ENCODE measurements at regions not wholly inside any gene's neighbourhood (a gene's known extent, or its start where the extent isn't known, plus 50 kb on each side); places are given as distances from the start of the nearest gene placed in this dataset.
A peak's percentile ranks its signal among the peaks of the same experiment; 100 is the strongest.

GRCh38 chr11:115874843-115875242 lies 370.6 kb upstream of the CADM1 start:
- Histone ChIP-seq H3K27me3 (no peaks in the 10 kb centered on the region), H3K4me3 (no peak overlapping the region), H3K36me3 (no peaks in the 10 kb centered on the region), H3K9me3 (no peaks in the 10 kb centered on the region), H3K27ac (no peak overlapping the region), H3K4me1 (no peaks in the 10 kb centered on the region)
- DNase-seq (ENCODE audit: low spot score in 2 of 2): no peak
- TF ChIP-seq POLR2AphosphoS5 (IDR thresholded peaks at IDR 0.05): no peak
- no peak for TF ChIP-seq EP300 (IDR thresholded peaks at IDR 0.05)
- no peak for TF ChIP-seq POLR2A (IDR thresholded peaks at IDR 0.05)
- WGBS: 90% methylated on average over 4 of the region's 4 CpGs

- H3K36me3 ChIP-seq: no peaks in the 10 kb centered on the region
- WGBS: 37% methylated on average over 5 of the region's 5 CpGs
- no peaks in the 10 kb centered on the region for H3K4me1 ChIP-seq
- H3K9me3 ChIP-seq: no peaks in the 10 kb centered on the region
- no peak overlapping the region for H3K27ac ChIP-seq
- no peak overlapping the region for H3K4me3 ChIP-seq
- TF ChIP-seq EP300 (IDR thresholded peaks at IDR 0.05): no peak
- no peak for TF ChIP-seq CTCF (IDR thresholded peaks at IDR 0.05)
- no peak for TF ChIP-seq POLR2A (IDR thresholded peaks at IDR 0.05)
- TF ChIP-seq POLR2AphosphoS5 (IDR thresholded peaks at IDR 0.05): no peak
- H3K27me3 ChIP-seq: no peaks in the 10 kb centered on the region
- no peak for DNase-seq (ENCODE audit: low spot score in 2 of 2)
Observed at GRCh38 chr11:115873813-115874212, 369.6 kb upstream of the CADM1 start.

GRCh38 chr11:115872416-115872815 lies 368.2 kb upstream of the CADM1 start:
- H3K36me3 ChIP-seq: no peaks in the 10 kb centered on the region
- TF ChIP-seq CTCF (IDR thresholded peaks at IDR 0.05): no peak
- no peak for TF ChIP-seq EP300 (IDR thresholded peaks at IDR 0.05)
- TF ChIP-seq POLR2A (IDR thresholded peaks at IDR 0.05): no peak
- no peak for TF ChIP-seq POLR2AphosphoS5 (IDR thresholded peaks at IDR 0.05)
- 59% methylated on average over 5 of the region's 5 CpGs for WGBS
- no peaks in the 10 kb centered on the region for H3K27me3 ChIP-seq
- no peak overlapping the region for H3K4me3 ChIP-seq
- H3K27ac ChIP-seq: no peak overlapping the region
- H3K9me3 ChIP-seq: no peaks in the 10 kb centered on the region
- no peak for DNase-seq (ENCODE audit: low spot score in 2 of 2)
- H3K4me1 ChIP-seq: no peaks in the 10 kb centered on the region

GRCh38 chr11:115871161-115871760 lies 367.0 kb upstream of the CADM1 start:
- Histone ChIP-seq H3K4me1 (no peaks in the 10 kb centered on the region), H3K27me3 (no peaks in the 10 kb centered on the region), H3K9me3 (no peaks in the 10 kb centered on the region), H3K36me3 (no peaks in the 10 kb centered on the region), H3K4me3 (no peak overlapping the region), H3K27ac (no peak overlapping the region)
- no peak for DNase-seq (ENCODE audit: low spot score in 2 of 2)
- 81% methylated on average over 9 of the region's 9 CpGs for WGBS
- TF ChIP-seq EP300 (IDR thresholded peaks at IDR 0.05): no peak
- TF ChIP-seq CTCF (IDR thresholded peaks at IDR 0.05): no peak
- no peak for TF ChIP-seq POLR2AphosphoS5 (IDR thresholded peaks at IDR 0.05)

- Histone ChIP-seq H3K27ac (no peak overlapping the region), H3K9me3 (no peaks in the 10 kb centered on the region), H3K4me1 (no peaks in the 10 kb centered on the region), H3K36me3 (no peaks in the 10 kb centered on the region), H3K4me3 (no peak overlapping the region), H3K27me3 (no peaks in the 10 kb centered on the region)
- WGBS: 49% methylated on average over 5 of the region's 5 CpGs
- no peak for DNase-seq (ENCODE audit: low spot score in 2 of 2)
- peak in 1 of 2 donors; percentile 37 for TF ChIP-seq CTCF (IDR thresholded peaks at IDR 0.05)
- TF ChIP-seq POLR2AphosphoS5 (IDR thresholded peaks at IDR 0.05): no peak
Observed at GRCh38 chr11:115869780-115870431, 365.7 kb upstream of the CADM1 start.

Data from suprapubic skin (tissue), 4 donors.